NCI-H2081 treated with DMSO at 0.1 percent for 48 hours (cell line): ENCODE measurements at regions not wholly inside any gene's neighbourhood (a gene's known extent, or its start where the extent isn't known, plus 50 kb on each side); places are given as distances from the start of the nearest gene placed in this dataset.

Source experiments
- DNase-seq: peaks from one replicate; lab custom pipeline; 2025; lab: John Stamatoyannopoulos, UW

- no peak for DNase-seq
These were observed 84.8 kb downstream of the CPN2 start for GRCh38 chr3:194265996-194266964.

GRCh38 chr3:194267744-194268653 is 83.1 kb downstream of the CPN2 start:
- no peak for DNase-seq

GRCh38 chr3:194268654-194269512 is 82.2 kb downstream of the CPN2 start:
- no peak for DNase-seq

- DNase-seq: no peak
These were observed 81.5 kb downstream of the CPN2 start for GRCh38 chr3:194269610-194270145.

- DNase-seq: no peak
These were observed 80.3 kb downstream of the CPN2 start for GRCh38 chr3:194270627-194271459.

GRCh38 chr3:194271460-194272035 is 79.6 kb downstream of the CPN2 start:
- DNase-seq: no peak

GRCh38 chr3:194272221-194272620 is 78.9 kb downstream of the CPN2 start:
- DNase-seq: no peak

- no peak for DNase-seq
These were observed 78.0 kb downstream of the CPN2 start for GRCh38 chr3:194272861-194273742.

- DNase-seq: no peak
These were observed 77.3 kb downstream of the CPN2 start for GRCh38 chr3:194273743-194274310.

- no peak for DNase-seq
These were observed 76.6 kb downstream of the CPN2 start for GRCh38 chr3:194274424-194275085.

GRCh38 chr3:194275291-194275690 is 75.8 kb downstream of the CPN2 start:
- no peak for DNase-seq

GRCh38 chr3:194275721-194276120 is 75.4 kb downstream of the CPN2 start:
- DNase-seq: no peak

- no peak for DNase-seq
These were observed 74.4 kb downstream of the CPN2 start for GRCh38 chr3:194276768-194277103.

- DNase-seq: no peak
These were observed 73.9 kb downstream of the CPN2 start for GRCh38 chr3:194277104-194277785.

GRCh38 chr3:194277786-194278130 is 73.4 kb downstream of the CPN2 start:
- no peak for DNase-seq

- no peak for DNase-seq
These were observed 72.8 kb downstream of the CPN2 start for GRCh38 chr3:194278186-194278845.

- no peak for DNase-seq
These were observed 72.0 kb downstream of the CPN2 start for GRCh38 chr3:194279101-194279500.
